ENCODE measurements at regions not wholly inside any gene's neighbourhood (a gene's known extent, or its start where the extent isn't known, plus 50 kb on each side); places are given as distances from the start of the nearest gene placed in this dataset.

DNA sequence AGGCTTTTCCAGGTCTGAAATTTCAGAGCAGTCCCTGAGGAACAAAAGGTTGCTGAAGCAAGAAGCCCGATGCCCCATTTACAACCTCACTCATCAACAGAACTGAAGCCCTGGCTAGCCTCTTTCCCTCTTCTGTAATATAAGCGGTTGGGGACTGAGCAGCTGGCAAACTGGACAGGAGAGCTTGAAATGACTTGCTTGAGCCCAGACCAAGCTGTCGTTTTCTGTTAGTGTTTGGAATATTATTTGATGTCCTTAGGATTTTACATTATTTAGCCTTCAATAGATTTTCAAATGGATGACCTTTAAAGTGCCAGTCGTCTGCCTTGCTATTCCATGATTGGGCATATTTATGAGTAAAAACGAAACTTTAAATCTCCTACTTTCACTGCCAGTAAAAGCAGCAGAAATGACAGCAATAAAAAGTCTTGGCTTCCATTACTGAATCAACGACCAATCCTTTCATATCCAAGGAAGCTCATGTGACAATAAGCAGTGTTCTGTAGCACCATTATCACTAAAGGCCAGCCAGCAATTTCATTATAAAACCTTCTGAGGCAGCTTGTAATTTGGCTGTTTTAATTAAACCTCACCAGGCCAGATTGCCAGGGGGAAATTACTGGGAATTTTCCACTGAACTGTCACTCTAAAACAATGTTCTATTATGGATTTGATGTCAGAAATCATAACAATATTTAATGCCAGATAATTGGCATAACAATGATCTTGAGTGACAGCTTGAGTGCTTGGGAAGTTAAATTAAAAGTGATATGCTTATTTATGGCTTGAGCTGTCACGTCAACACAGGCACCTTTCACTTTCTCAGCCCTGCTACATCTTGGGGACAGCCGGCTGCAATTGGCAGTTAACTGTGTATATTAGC, 85.9 kb downstream of the LSMEM1 start:
- no peaks in the 10 kb centered on the region for H3K36me3 ChIP-seq (ENCODE audit: insufficient read depth, low read length)
- H3K4me2 ChIP-seq (ENCODE audit: low read depth, low read length, poor library complexity, severe bottlenecking), result no peak overlapping the region
- no peak overlapping the region for H3K4me3 ChIP-seq (ENCODE audit: low read length, poor library complexity, severe bottlenecking)
- TF ChIP-seq EZH2phosphoT487 (IDR thresholded peaks at IDR 0.05; ENCODE audit: borderline replicate concordance), result no peak
- no peak overlapping the region for H3K9ac ChIP-seq (ENCODE audit: low read depth, low read length, poor library complexity, severe bottlenecking)
- no peaks in the 10 kb centered on the region for H4K20me1 ChIP-seq (ENCODE audit: insufficient read depth, low read length, poor library complexity, severe bottlenecking)
- no peaks in the 10 kb centered on the region for H3F3A ChIP-seq (ENCODE audit: low read depth)
- H3K79me2 ChIP-seq (ENCODE audit: insufficient read depth, low read length), result no peaks in the 10 kb centered on the region
- no peaks in the 10 kb centered on the region for H3K9me3 ChIP-seq (ENCODE audit: insufficient read depth, low read depth, low read length)
- H3K4me1 ChIP-seq (ENCODE audit: insufficient read depth, low read length, poor library complexity, severe bottlenecking), result peaks cover 7% of the 10 kb centered on the region
- H3K27me3 ChIP-seq (ENCODE audit: insufficient read depth, low read length, poor library complexity, severe bottlenecking), result no peaks in the 10 kb centered on the region
- no peaks in the 10 kb centered on the region for H3K9me2 ChIP-seq (replicated peaks; ENCODE audit: low read depth, low read length)
- H2AFZ ChIP-seq (ENCODE audit: low read length), result no peak overlapping the region

- Histone ChIP-seq H3K27me3 (ENCODE audit: insufficient read depth, low read length, poor library complexity, severe bottlenecking) (no peaks in the 10 kb centered on the region), H3K4me3 (ENCODE audit: low read length, poor library complexity, severe bottlenecking) (no peak overlapping the region), H3K4me1 (ENCODE audit: insufficient read depth, low read length, poor library complexity, severe bottlenecking) (peaks cover 14% of the 10 kb centered on the region), H3K36me3 (ENCODE audit: insufficient read depth, low read length) (no peaks in the 10 kb centered on the region), H3K9me2 (replicated peaks; ENCODE audit: low read depth, low read length) (no peaks in the 10 kb centered on the region), H3K9ac (ENCODE audit: low read depth, low read length, poor library complexity, severe bottlenecking) (no peak overlapping the region), H4K20me1 (ENCODE audit: insufficient read depth, low read length, poor library complexity, severe bottlenecking) (no peaks in the 10 kb centered on the region), H2AFZ (ENCODE audit: low read length) (no peak overlapping the region), H3K9me3 (ENCODE audit: insufficient read depth, low read depth, low read length) (no peaks in the 10 kb centered on the region), H3K79me2 (ENCODE audit: insufficient read depth, low read length) (no peaks in the 10 kb centered on the region), H3F3A (ENCODE audit: low read depth) (0 out of 2 replicates have a peak, but pooled peaks cover 2% of the 10 kb centered on the region), H3K4me2 (ENCODE audit: low read depth, low read length, poor library complexity, severe bottlenecking) (no peak overlapping the region)
- no peak for TF ChIP-seq CTCF (conservative IDR thresholded peaks at IDR 0.05; ENCODE audit: low read length)
- TF ChIP-seq EZH2phosphoT487 (IDR thresholded peaks at IDR 0.05; ENCODE audit: borderline replicate concordance), result no peak
Measured at GRCh38 chr7:112567388-112567787, 86.6 kb downstream of the LSMEM1 start.

DNA sequence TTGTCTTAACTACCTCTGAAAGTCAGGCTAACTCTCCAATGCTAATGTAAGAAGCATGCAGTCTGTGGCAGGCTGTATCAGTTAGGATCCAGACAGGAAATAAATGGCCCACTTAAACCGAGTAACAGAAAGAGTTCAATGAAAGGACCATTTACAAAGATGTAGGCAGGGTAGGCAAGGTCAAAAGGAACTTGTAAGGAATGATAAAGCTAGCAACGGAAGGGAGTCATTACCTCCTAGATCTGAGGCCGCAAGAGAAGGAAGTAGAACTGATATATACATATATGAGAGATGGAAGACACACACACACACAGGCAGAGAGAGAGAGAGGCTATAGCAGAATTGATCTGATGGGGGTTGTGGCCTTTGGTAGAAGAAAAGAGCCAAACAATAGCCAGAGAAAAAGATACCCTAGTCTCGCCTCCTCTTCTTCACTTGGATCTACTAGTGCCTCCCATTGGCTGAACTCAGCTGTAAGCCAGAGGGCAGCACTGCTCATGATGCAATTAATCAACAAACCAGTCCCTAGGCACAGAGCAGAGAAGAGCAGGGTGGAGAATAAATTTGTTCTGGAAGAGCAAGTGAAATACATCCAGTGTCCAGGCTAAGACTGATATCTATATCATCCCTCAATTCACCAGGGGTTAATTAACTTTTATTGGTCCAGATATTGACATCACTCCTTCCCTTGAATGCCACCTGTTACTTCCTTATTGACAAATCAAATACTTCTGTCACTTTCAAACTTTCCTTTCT, 91.2 kb downstream of the LSMEM1 start:
- Histone ChIP-seq H3K4me3 (ENCODE audit: low read length, poor library complexity, severe bottlenecking) (peak overlapping the region; percentile 44), H2AFZ (ENCODE audit: low read length) (peak overlapping the region; percentile 84), H3K27me3 (ENCODE audit: insufficient read depth, low read length, poor library complexity, severe bottlenecking) (no peaks in the 10 kb centered on the region), H3K9me2 (replicated peaks; ENCODE audit: low read depth, low read length) (no peaks in the 10 kb centered on the region), H3K79me2 (ENCODE audit: insufficient read depth, low read length) (no peaks in the 10 kb centered on the region), H3K4me2 (ENCODE audit: low read depth, low read length, poor library complexity, severe bottlenecking) (peak overlapping the region; percentile 57), H3K9me3 (ENCODE audit: insufficient read depth, low read depth, low read length) (peaks cover 9% of the 10 kb centered on the region; the same call in 1 of the 2 replicates), H4K20me1 (ENCODE audit: insufficient read depth, low read length, poor library complexity, severe bottlenecking) (no peaks in the 10 kb centered on the region), H3K36me3 (ENCODE audit: insufficient read depth, low read length) (no peaks in the 10 kb centered on the region), H3F3A (ENCODE audit: low read depth) (0 out of 2 replicates have a peak, but pooled peaks cover 7% of the 10 kb centered on the region), H3K9ac (ENCODE audit: low read depth, low read length, poor library complexity, severe bottlenecking) (no peak overlapping the region), H3K4me1 (ENCODE audit: insufficient read depth, low read length, poor library complexity, severe bottlenecking) (peaks cover 33% of the 10 kb centered on the region)
- TF ChIP-seq CTCF (conservative IDR thresholded peaks at IDR 0.05; ENCODE audit: low read length) (peak; percentile 56), EZH2phosphoT487 (IDR thresholded peaks at IDR 0.05; ENCODE audit: borderline replicate concordance) (no peak)
